ENCODE measurements at regions not wholly inside any gene's neighbourhood (a gene's known extent, or its start where the extent isn't known, plus 50 kb on each side); places are given as distances from the start of the nearest gene placed in this dataset.
"Not testable (repeated sequence)": the region's sequence is repeated elsewhere in the genome, so short reads cannot be mapped to it uniquely, and the experiment has no call there.

- not testable (repeated sequence) for DNase-seq (ENCODE audit: low spot score in 2 of 2); ATAC-seq; H3K27ac Mint-ChIP-seq; H3K9me3 Mint-ChIP-seq; H3K36me3 Mint-ChIP-seq
Observed at GRCh38 chr4:3997386-3997785, 229.3 kb downstream of the OTOP1 start.

GRCh38 chr4:4004036-4004435 lies 222.7 kb downstream of the OTOP1 start:
- not testable (repeated sequence) for H3K36me3 Mint-ChIP-seq; ATAC-seq; DNase-seq (ENCODE audit: low spot score in 2 of 2); H3K27ac Mint-ChIP-seq; H3K9me3 Mint-ChIP-seq

- not testable (repeated sequence) for H3K27ac Mint-ChIP-seq; H3K36me3 Mint-ChIP-seq; DNase-seq (ENCODE audit: low spot score in 2 of 2); ATAC-seq; H3K9me3 Mint-ChIP-seq
Observed at GRCh38 chr4:4004702-4005101, 222.0 kb downstream of the OTOP1 start.

GRCh38 chr4:4006356-4006755 lies 220.4 kb downstream of the OTOP1 start:
- H3K36me3 Mint-ChIP-seq; DNase-seq (ENCODE audit: low spot score in 2 of 2); H3K9me3 Mint-ChIP-seq; ATAC-seq; H3K27ac Mint-ChIP-seq: not testable (repeated sequence)

GRCh38 chr4:4019071-4019470 lies 207.7 kb downstream of the OTOP1 start:
- not testable (repeated sequence) for H3K9me3 Mint-ChIP-seq; DNase-seq (ENCODE audit: low spot score in 2 of 2); H3K36me3 Mint-ChIP-seq; H3K27ac Mint-ChIP-seq; ATAC-seq

- H3K9me3 Mint-ChIP-seq; H3K36me3 Mint-ChIP-seq; DNase-seq (ENCODE audit: low spot score in 2 of 2); H3K27ac Mint-ChIP-seq; ATAC-seq: not testable (repeated sequence)
Observed at GRCh38 chr4:4021161-4021560, 205.6 kb downstream of the OTOP1 start.

- H3K27ac Mint-ChIP-seq; DNase-seq (ENCODE audit: low spot score in 2 of 2); H3K9me3 Mint-ChIP-seq; ATAC-seq; H3K36me3 Mint-ChIP-seq: not testable (repeated sequence)
Observed at GRCh38 chr4:4026708-4027107, 200.0 kb downstream of the OTOP1 start.

GRCh38 chr4:4028752-4029151 lies 198.0 kb downstream of the OTOP1 start:
- H3K9me3 Mint-ChIP-seq; H3K27ac Mint-ChIP-seq; DNase-seq (ENCODE audit: low spot score in 2 of 2); H3K36me3 Mint-ChIP-seq; ATAC-seq: not testable (repeated sequence)

- not testable (repeated sequence) for DNase-seq (ENCODE audit: low spot score in 2 of 2); H3K9me3 Mint-ChIP-seq; H3K36me3 Mint-ChIP-seq; H3K27ac Mint-ChIP-seq; ATAC-seq
Observed at GRCh38 chr4:4030509-4030908, 196.2 kb downstream of the OTOP1 start.

- not testable (repeated sequence) for H3K36me3 Mint-ChIP-seq; H3K27ac Mint-ChIP-seq; DNase-seq (ENCODE audit: low spot score in 2 of 2); H3K9me3 Mint-ChIP-seq; ATAC-seq
Observed at GRCh38 chr4:4031446-4032135, 195.1 kb downstream of the OTOP1 start.

- not testable (repeated sequence) for H3K27ac Mint-ChIP-seq; H3K9me3 Mint-ChIP-seq; H3K36me3 Mint-ChIP-seq; ATAC-seq; DNase-seq (ENCODE audit: low spot score in 2 of 2)
Observed at GRCh38 chr4:4032364-4032763, 194.4 kb downstream of the OTOP1 start.

- H3K9me3 Mint-ChIP-seq, H3K36me3 Mint-ChIP-seq, ATAC-seq: not testable (repeated sequence)
Observed at GRCh38 chr4:4032801-4033605, 193.7 kb downstream of the OTOP1 start.

GRCh38 chr4:4037399-4038138 lies 189.2 kb downstream of the OTOP1 start:
- ATAC-seq; H3K36me3 Mint-ChIP-seq; H3K9me3 Mint-ChIP-seq; DNase-seq (ENCODE audit: low spot score in 2 of 2); H3K27ac Mint-ChIP-seq: not testable (repeated sequence)

More at GRCh38 chr4:4032801-4033605, 193.7 kb downstream of the OTOP1 start:
- H3K27ac Mint-ChIP-seq; DNase-seq (ENCODE audit: low spot score in 2 of 2): not testable (repeated sequence)

GRCh38 chr4:4045823-4046222 lies 180.9 kb downstream of the OTOP1 start:
- H3K36me3 Mint-ChIP-seq: peaks cover 6 to 14% of the 10 kb centered on the region in 2 donors
- not testable (repeated sequence) for H3K9me3 Mint-ChIP-seq; DNase-seq (ENCODE audit: low spot score in 2 of 2); ATAC-seq; H3K27ac Mint-ChIP-seq

GRCh38 chr4:4046686-4047085 lies 180.0 kb downstream of the OTOP1 start:
- H3K27ac Mint-ChIP-seq; H3K9me3 Mint-ChIP-seq; ATAC-seq; DNase-seq (ENCODE audit: low spot score in 2 of 2): not testable (repeated sequence)
- H3K36me3 Mint-ChIP-seq: peaks cover 4 to 14% of the 10 kb centered on the region in 2 donors

- DNase-seq (ENCODE audit: low spot score in 2 of 2); ATAC-seq; H3K9me3 Mint-ChIP-seq; H3K27ac Mint-ChIP-seq: not testable (repeated sequence)
- peaks cover 0 to 14% of the 10 kb centered on the region in 2 donors for H3K36me3 Mint-ChIP-seq
Observed at GRCh38 chr4:4047202-4047601, 179.5 kb downstream of the OTOP1 start.

- ATAC-seq; DNase-seq (ENCODE audit: low spot score in 2 of 2): not testable (repeated sequence)
Observed at GRCh38 chr4:4048227-4048626, 178.5 kb downstream of the OTOP1 start.

More at GRCh38 chr4:4048227-4048626, 178.5 kb downstream of the OTOP1 start:
- not testable (repeated sequence) for H3K9me3 Mint-ChIP-seq, H3K27ac Mint-ChIP-seq
- H3K36me3 Mint-ChIP-seq: peaks cover 0 to 14% of the 10 kb centered on the region in 2 donors

Measured in activated naive CD4-positive, alpha-beta T cell treated with anti-CD3 and anti-CD28 coated beads, Interleukin-2, amount 50 U/mL, for 72 hours (primary cell).